ENCODE measurements at regions not wholly inside any gene's neighbourhood (a gene's known extent, or its start where the extent isn't known, plus 50 kb on each side); places are given as distances from the start of the nearest gene placed in this dataset.

GRCh38 chr5:15447209-15447608, 52.8 kb upstream of the FBXL7 start:
- DNase-seq (ENCODE audit: low read depth): no peak

- no peak for DNase-seq (ENCODE audit: low read depth)
These were observed 53.4 kb upstream of the FBXL7 start for GRCh38 chr5:15446552-15446951.

- no peak for DNase-seq (ENCODE audit: low read depth)
These were observed 57.8 kb upstream of the FBXL7 start for GRCh38 chr5:15442193-15442570.

GRCh38 chr5:15441433-15442192, 58.4 kb upstream of the FBXL7 start:
- DNase-seq (ENCODE audit: low read depth): no peak

GRCh38 chr5:15440434-15440833, 59.5 kb upstream of the FBXL7 start:
- DNase-seq (ENCODE audit: low read depth): no peak

GRCh38 chr5:15439801-15440200, 60.2 kb upstream of the FBXL7 start:
- DNase-seq (ENCODE audit: low read depth): no peak

- DNase-seq (ENCODE audit: low read depth): no peak
These were observed 66.3 kb upstream of the FBXL7 start for GRCh38 chr5:15433709-15434108.

- no peak for DNase-seq (ENCODE audit: low read depth)
These were observed 68.1 kb upstream of the FBXL7 start for GRCh38 chr5:15431923-15432322.

GRCh38 chr5:15425766-15426165, 74.2 kb upstream of the FBXL7 start:
- no peak for DNase-seq (ENCODE audit: low read depth)

- no peak for DNase-seq (ENCODE audit: low read depth)
These were observed 75.2 kb upstream of the FBXL7 start for GRCh38 chr5:15424769-15425168.

- DNase-seq (ENCODE audit: low read depth): no peak
These were observed 78.0 kb upstream of the FBXL7 start for GRCh38 chr5:15421921-15422412.

GRCh38 chr5:15421381-15421780, 78.6 kb upstream of the FBXL7 start:
- DNase-seq (ENCODE audit: low read depth): no peak

- no peak for DNase-seq (ENCODE audit: low read depth)
These were observed 79.8 kb upstream of the FBXL7 start for GRCh38 chr5:15420201-15420600.

GRCh38 chr5:15417156-15417555, 82.8 kb upstream of the FBXL7 start:
- DNase-seq (ENCODE audit: low read depth): no peak

GRCh38 chr5:15406478-15406877, 93.5 kb upstream of the FBXL7 start:
- no peak for DNase-seq (ENCODE audit: low read depth)

- no peak for DNase-seq (ENCODE audit: low read depth)
These were observed 106.8 kb upstream of the FBXL7 start for GRCh38 chr5:15393146-15393545.

GRCh38 chr5:15391704-15392397, 108.1 kb upstream of the FBXL7 start:
- no peak for DNase-seq (ENCODE audit: low read depth)

GRCh38 chr5:15388866-15389265, 111.1 kb upstream of the FBXL7 start:
- no peak for DNase-seq (ENCODE audit: low read depth)

- DNase-seq (ENCODE audit: low read depth): no peak
These were observed 112.0 kb upstream of the FBXL7 start for GRCh38 chr5:15387931-15388524.

GRCh38 chr5:15386122-15386521, 113.9 kb upstream of the FBXL7 start:
- no peak for DNase-seq (ENCODE audit: low read depth)

GRCh38 chr5:15385553-15385952, 114.4 kb upstream of the FBXL7 start:
- no peak for DNase-seq (ENCODE audit: low read depth)

- DNase-seq (ENCODE audit: low read depth): no peak
These were observed 114.9 kb upstream of the FBXL7 start for GRCh38 chr5:15385037-15385436.

- no peak for DNase-seq (ENCODE audit: low read depth)
These were observed 115.4 kb upstream of the FBXL7 start for GRCh38 chr5:15384581-15384980.
